Skeletal muscle satellite cell (primary cell): ENCODE measurements at regions not wholly inside any gene's neighbourhood (a gene's known extent, or its start where the extent isn't known, plus 50 kb on each side); places are given as distances from the start of the nearest gene placed in this dataset.
"Not testable (repeated sequence)": the region's sequence is repeated elsewhere in the genome, so short reads cannot be mapped to it uniquely, and the experiment has no call there.

ENCODE experiments used
- H3K27me3 ChIP-seq: 2 replicates; pipeline ENCODE4 v1.7.0; 2013; ENCODE audit warnings: low read length; ENCODE audit not compliant: control insufficient read depth, insufficient read depth
- H3K36me3 ChIP-seq: 2 replicates; pipeline ENCODE4 v1.7.0; 2013; ENCODE audit warnings: mild to moderate bottlenecking, control low read depth, low read length; ENCODE audit not compliant: insufficient read depth
- H3K4me1 ChIP-seq: 2 replicates; pipeline ENCODE4 v1.7.0; 2013; ENCODE audit warnings: low read length; ENCODE audit not compliant: control insufficient read depth, insufficient read depth
- H3K4me2 ChIP-seq: 2 replicates; pipeline ENCODE4 v1.7.0; 2013; ENCODE audit warnings: mild to moderate bottlenecking, low read length
- H3K4me3 ChIP-seq: 2 replicates; pipeline ENCODE4 v1.7.0; 2013; ENCODE audit warnings: low read length
- H3K9ac ChIP-seq: 2 replicates; pipeline ENCODE4 v1.7.0; 2013; ENCODE audit warnings: mild to moderate bottlenecking, low read depth, low read length, moderate library complexity
- H3K9me3 ChIP-seq: replicated peaks from 2 replicates; pipeline ENCODE4 v1.7.0; 2013; ENCODE audit warnings: mild to moderate bottlenecking, control low read depth, low read length

DNA sequence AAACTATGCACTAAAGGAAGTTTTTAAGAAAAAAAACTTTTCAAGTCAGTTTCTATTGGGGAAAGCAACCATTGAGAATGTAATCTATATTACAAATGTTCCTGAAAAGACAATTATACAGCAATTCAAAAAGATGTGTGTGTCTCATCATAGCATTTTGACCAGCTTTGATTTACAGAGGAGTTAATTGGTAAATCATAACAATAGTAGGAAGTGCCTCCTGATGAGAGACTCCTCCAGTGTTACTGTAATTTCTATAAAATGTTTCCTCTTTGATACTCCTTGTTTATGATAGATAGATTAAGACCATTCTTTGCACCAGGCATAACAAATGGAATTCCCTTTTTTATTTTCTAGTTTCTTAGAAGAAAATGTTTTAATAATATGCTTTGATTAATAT is 249.9 kb downstream of the CALCRL start:
- Histone ChIP-seq H3K4me3 (no peak overlapping the region), H3K4me1 (no peaks in the 10 kb centered on the region), H3K36me3 (no peaks in the 10 kb centered on the region), H3K4me2 (no peak overlapping the region), H3K9me3 (no peaks in the 10 kb centered on the region), H3K9ac (no peak overlapping the region), H3K27me3 (no peaks in the 10 kb centered on the region)

- Histone ChIP-seq H3K4me2 (no peak overlapping the region), H3K9me3 (no peaks in the 10 kb centered on the region), H3K9ac (no peak overlapping the region), H3K27me3 (no peaks in the 10 kb centered on the region), H3K36me3 (no peaks in the 10 kb centered on the region), H3K4me3 (no peak overlapping the region), H3K4me1 (peaks cover 3% of the 10 kb centered on the region)
Observed at GRCh38 chr2:187194049-187194448, 254.0 kb downstream of the CALCRL start.

DNA sequence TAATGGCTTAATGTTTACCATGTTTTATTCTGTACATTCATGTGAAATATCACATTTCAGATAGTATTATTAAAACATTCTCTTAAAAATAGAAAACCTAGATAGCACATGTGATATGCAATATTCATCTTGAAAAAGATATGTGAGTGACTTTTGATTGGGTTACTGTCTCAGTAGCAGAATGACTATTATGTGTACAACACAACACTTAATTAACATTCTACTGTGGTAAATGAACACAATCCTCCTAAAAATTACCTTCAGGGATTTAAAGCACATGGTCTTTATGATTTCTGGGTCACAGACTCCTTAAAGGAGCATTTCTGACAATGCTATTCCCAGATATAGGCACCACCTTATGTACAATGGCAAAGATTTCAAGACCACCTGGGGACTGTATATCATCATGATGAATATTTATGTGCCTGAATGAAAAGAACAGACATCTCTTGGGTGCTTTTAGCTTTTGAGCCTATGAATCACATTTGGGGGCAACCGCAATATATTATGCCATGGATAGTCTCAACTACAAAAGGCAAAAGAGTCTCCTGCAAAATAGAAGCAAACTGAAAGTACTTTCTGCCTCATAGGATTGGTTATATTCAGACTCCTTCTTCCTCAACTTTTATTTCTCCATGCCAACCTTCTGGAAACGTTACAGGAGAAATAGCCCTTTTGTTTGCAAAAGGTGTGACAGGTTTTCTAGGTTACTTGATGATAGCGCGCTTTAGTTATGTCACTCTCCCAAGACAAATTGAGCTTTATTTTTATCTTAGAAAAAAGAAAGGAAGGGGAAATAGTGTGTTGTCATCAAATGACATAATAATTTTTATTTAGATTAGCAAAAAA is 259.0 kb downstream of the CALCRL start:
- no peak overlapping the region for H3K9ac ChIP-seq
- H3K4me1 ChIP-seq = peaks cover 13% of the 10 kb centered on the region
- no peaks in the 10 kb centered on the region for H3K36me3 ChIP-seq
- no peak overlapping the region for H3K4me3 ChIP-seq
- no peak overlapping the region for H3K4me2 ChIP-seq
- no peaks in the 10 kb centered on the region for H3K27me3 ChIP-seq
- no peaks in the 10 kb centered on the region for H3K9me3 ChIP-seq

DNA sequence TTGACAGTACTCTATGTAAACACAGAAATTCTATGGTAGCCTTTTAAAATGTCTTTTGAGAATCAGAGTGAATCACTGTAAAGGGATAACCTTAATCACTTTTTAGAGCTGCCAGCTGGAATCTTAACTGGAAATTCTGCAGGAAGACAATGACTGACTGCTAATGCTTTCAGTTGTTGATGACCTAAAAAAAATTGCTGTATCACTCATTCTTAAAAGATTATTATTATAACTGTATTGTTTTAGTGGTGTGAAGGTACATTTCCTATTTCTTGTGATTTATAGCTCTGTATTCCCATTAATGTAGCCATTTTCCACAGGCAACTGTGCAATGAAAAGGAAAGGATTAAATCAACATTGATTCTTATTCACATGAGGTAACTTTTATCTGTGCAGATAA is 260.5 kb downstream of the CALCRL start:
- peaks cover 13% of the 10 kb centered on the region for H3K4me1 ChIP-seq
- no peak overlapping the region for H3K4me2 ChIP-seq
- no peaks in the 10 kb centered on the region for H3K27me3 ChIP-seq
- no peaks in the 10 kb centered on the region for H3K36me3 ChIP-seq
- no peaks in the 10 kb centered on the region for H3K9me3 ChIP-seq
- no peak overlapping the region for H3K9ac ChIP-seq
- no peak overlapping the region for H3K4me3 ChIP-seq

DNA sequence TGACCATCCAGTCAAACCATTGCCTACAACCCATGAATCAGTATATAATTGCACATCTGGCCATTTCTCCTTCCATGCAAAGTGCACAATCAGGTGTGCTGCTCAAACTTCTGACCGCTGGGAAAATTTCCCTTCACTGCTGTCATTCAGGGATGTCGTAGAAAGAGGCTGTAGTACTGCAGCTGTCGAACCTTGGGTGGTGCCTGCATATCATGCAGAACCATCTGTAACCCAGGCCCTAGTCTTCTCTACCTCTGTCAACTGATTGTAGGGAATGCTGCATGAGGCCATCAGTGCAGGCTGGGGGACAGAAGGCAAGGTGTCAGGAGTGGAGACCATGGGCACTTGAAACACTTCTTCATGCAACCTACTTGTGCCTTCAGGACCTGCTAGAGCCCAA is 267.5 kb downstream of the CALCRL start:
- no peak overlapping the region for H3K4me2 ChIP-seq
- H3K4me3 ChIP-seq = no peak overlapping the region
- no peaks in the 10 kb centered on the region for H3K9me3 ChIP-seq
- H3K27me3 ChIP-seq = no peaks in the 10 kb centered on the region
- H3K36me3 ChIP-seq = no peaks in the 10 kb centered on the region
- H3K4me1 ChIP-seq = no peaks in the 10 kb centered on the region
- H3K9ac ChIP-seq = no peak overlapping the region

- not testable (repeated sequence) for H3K9me3 ChIP-seq, H3K4me3 ChIP-seq, H3K9ac ChIP-seq, H3K4me2 ChIP-seq, H3K36me3 ChIP-seq, H3K4me1 ChIP-seq, H3K27me3 ChIP-seq
Observed at GRCh38 chr2:187178876-187179275, 269.2 kb downstream of the CALCRL start.

GRCh38 chr2:187177253-187177652 is 270.8 kb downstream of the CALCRL start:
- H3K4me2 ChIP-seq = no peak overlapping the region
- no peaks in the 10 kb centered on the region for H3K27me3 ChIP-seq
- H3K36me3 ChIP-seq = no peaks in the 10 kb centered on the region
- H3K9me3 ChIP-seq = no peaks in the 10 kb centered on the region
- no peak overlapping the region for H3K4me3 ChIP-seq
- H3K9ac ChIP-seq = no peak overlapping the region
- H3K4me1 ChIP-seq = no peaks in the 10 kb centered on the region

DNA sequence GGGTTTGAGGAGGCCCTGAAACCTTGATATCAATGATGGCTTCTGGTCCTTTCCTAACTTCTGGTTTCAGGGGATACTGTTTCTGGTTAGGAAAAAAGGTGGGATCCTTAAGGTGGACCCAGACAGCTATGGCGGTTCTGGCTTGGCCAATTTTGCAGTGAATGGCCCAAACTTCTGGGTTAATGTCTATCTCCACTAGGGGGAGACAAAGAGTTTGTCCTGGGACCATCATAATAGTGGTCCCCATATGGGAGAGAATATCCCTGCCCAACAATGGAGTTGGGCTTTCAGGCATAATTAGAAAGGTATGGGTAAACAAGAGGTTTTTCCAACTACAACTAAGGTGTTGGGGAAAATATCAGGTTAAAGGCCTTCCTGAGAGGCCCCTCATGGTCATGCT is 273.5 kb downstream of the CALCRL start:
- H3K4me1 ChIP-seq = no peaks in the 10 kb centered on the region
- no peak overlapping the region for H3K4me2 ChIP-seq

DNA sequence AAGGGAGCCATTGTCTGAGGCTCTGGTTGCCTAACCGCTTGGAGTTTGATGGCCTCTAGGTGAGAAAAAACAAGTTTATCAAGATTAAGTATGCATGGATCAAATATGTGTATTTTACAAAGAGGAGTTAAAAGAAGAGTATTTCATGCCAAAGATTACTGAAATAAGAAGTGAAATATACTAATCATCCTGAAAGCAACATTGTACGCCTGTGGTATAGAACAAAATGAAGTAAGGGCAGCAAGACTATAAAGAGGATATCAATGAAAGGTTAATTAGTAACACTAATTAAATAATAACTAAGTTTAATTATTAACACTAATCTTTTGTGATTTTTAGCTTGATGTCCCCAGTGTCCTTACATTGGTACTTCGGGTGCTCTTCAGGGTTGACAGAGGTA is 276.7 kb downstream of the CALCRL start:
- Histone ChIP-seq H3K36me3 (no peaks in the 10 kb centered on the region), H3K9ac (no peak overlapping the region), H3K9me3 (no peaks in the 10 kb centered on the region), H3K4me1 (no peaks in the 10 kb centered on the region), H3K27me3 (no peaks in the 10 kb centered on the region), H3K4me2 (no peak overlapping the region), H3K4me3 (no peak overlapping the region)

More for the DNA sequence above, 273.5 kb downstream of the CALCRL start:
- Histone ChIP-seq H3K4me3 (no peak overlapping the region), H3K9ac (no peak overlapping the region), H3K27me3 (no peaks in the 10 kb centered on the region), H3K9me3 (no peaks in the 10 kb centered on the region), H3K36me3 (no peaks in the 10 kb centered on the region)

DNA sequence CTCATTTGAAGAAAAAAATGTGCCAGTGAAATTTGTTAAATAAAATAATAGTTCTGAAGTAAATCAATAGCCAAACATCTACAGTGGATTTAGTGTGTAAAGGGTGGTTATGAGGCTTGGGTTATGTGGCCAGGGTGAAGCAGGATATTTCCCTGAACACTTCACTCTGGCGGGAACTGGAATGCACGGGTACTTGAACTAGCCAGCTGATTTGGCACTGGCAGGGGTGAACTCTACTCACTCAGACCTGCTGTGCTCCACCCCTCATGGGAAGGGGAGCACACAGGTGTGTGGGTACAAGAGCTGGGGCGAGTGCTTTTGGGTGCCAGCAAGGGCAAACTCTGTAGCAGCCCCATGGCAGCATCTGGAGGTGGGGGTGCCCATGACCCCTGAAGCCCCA is 278.2 kb downstream of the CALCRL start:
- no peak overlapping the region for H3K4me3 ChIP-seq
- H3K36me3 ChIP-seq = no peaks in the 10 kb centered on the region

DNA sequence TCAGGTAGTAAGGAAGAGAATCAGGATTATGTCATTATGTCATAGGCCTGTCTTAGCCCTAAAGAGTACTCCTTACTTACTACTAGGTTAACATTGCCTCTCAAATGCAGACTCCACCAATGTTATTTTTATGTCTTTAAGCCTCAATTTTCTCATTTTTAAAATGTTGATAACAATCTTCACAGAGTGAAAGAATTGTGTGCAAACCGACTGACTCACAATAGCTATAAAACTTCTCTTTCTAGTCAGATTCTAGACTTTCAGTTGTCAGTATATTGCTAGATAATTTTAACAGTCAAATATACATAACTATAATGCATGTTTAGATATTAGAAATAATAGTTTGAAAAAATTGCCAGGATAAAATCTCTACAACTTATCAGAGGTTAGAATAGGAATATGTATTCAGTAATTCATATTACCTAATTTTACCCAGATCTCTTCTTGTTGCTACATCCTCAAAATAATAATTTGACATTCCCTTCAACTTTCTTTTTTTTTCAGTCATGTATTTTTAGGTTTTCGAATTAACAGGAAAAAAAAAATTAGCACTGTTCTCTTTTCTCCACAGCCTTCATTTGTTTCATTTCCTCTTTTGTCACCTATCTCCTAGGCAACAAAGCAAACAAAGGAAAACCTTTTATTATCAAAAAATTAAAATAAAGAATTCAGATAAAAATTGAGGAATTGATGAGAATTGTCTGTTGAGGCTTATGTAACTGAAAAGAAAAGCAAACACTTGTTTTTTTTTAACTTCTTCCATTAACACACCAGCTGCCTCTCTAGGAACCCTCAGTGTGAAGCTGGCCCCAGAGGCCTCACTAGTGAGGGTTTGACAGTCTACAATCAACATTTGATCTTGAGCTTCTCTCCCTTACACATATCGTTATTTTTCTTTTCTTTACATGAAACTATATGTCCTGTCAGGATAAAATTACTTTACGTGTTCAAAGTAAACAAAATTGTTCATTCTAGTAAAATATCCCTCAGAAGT is 279.0 kb downstream of the CALCRL start:
- H3K9ac ChIP-seq = no peak overlapping the region
- H3K36me3 ChIP-seq = no peaks in the 10 kb centered on the region
- H3K27me3 ChIP-seq = no peaks in the 10 kb centered on the region
- H3K4me3 ChIP-seq = no peak overlapping the region
- no peak overlapping the region for H3K4me2 ChIP-seq
- H3K9me3 ChIP-seq = no peaks in the 10 kb centered on the region
- H3K4me1 ChIP-seq = no peaks in the 10 kb centered on the region

More for the DNA sequence above, 278.2 kb downstream of the CALCRL start:
- no peaks in the 10 kb centered on the region for H3K4me1 ChIP-seq
- no peaks in the 10 kb centered on the region for H3K27me3 ChIP-seq
- no peak overlapping the region for H3K9ac ChIP-seq
- H3K4me2 ChIP-seq = no peak overlapping the region
- H3K9me3 ChIP-seq = no peaks in the 10 kb centered on the region
